Keratinocyte (primary cell): ENCODE measurements at regions not wholly inside any gene's neighbourhood (a gene's known extent, or its start where the extent isn't known, plus 50 kb on each side); places are given as distances from the start of the nearest gene placed in this dataset.

Experiments
- DNase-seq: peaks from one replicate; pipeline ENCODE4 v3.0.0-alpha.2; 2011; ENCODE audit warnings: low read depth, missing footprints, low spot score
- FAIRE-seq: peaks from 2 replicates; lab custom pipeline; 2011; peaks lifted over from hg19 to GRCh38; lab: Jason Lieb, UNC
- H2AFZ ChIP-seq: 2 replicates; pipeline ENCODE4 v1.6.0; 2012; ENCODE audit warnings: low read length, control low read depth, inconsistent platforms; ENCODE audit not compliant: control insufficient read depth
- H3K27ac ChIP-seq: 2 replicates; pipeline ENCODE4 v1.5.1; 2011; ENCODE audit warnings: low read length; ENCODE audit not compliant: control insufficient read depth, insufficient read depth
- H3K27me3 ChIP-seq: 3 replicates; pipeline ENCODE4 v1.6.0; 2011; ENCODE audit warnings: low read length; ENCODE audit not compliant: control insufficient read depth, insufficient read depth; ENCODE audit errors: extremely low read depth
- H3K36me3 ChIP-seq, 2 experiments: 2 replicates in 1 of 2; 3 replicates in 1 of 2; pipeline ENCODE4 v1.5.1; 2011; ENCODE audit warnings: low read length in 2 of 2, mild to moderate bottlenecking in 1 of 2; ENCODE audit not compliant: control insufficient read depth in 2 of 2, insufficient read depth in 2 of 2; ENCODE audit errors: extremely low read depth in 1 of 2
- H3K4me1 ChIP-seq: 3 replicates; pipeline ENCODE4 v1.5.1; 2011; ENCODE audit warnings: low read length; ENCODE audit not compliant: control insufficient read depth, insufficient read depth; ENCODE audit errors: extremely low read depth
- H3K4me2 ChIP-seq: 3 replicates; pipeline ENCODE4 v1.6.0; 2011; ENCODE audit warnings: low read depth, low read length; ENCODE audit not compliant: control insufficient read depth, insufficient read depth; ENCODE audit errors: extremely low read depth
- H3K4me3 ChIP-seq, 3 experiments: fragments of 200-600 bp in 1 of 3; sonication (generic) in 1 of 3; 2 replicates in 2 of 3; 3 replicates in 1 of 3; pipeline ENCODE4 v1.5.1; 2011 to 2016; ENCODE audit warnings: low read length in 3 of 3, mild to moderate bottlenecking in 3 of 3, control low read depth in 2 of 3, inconsistent platforms in 1 of 3, low read depth in 1 of 3, mixed read lengths in 1 of 3, mixed run types in 1 of 3, moderate library complexity in 1 of 3; ENCODE audit not compliant: control insufficient read depth in 2 of 3, insufficient read depth in 2 of 3; ENCODE audit errors: extremely low read depth in 1 of 3
- H3K79me2 ChIP-seq: 2 replicates; pipeline ENCODE4 v1.6.0; 2012; ENCODE audit warnings: low read length; ENCODE audit not compliant: control insufficient read depth, insufficient read depth
- H3K9ac ChIP-seq: 3 replicates; pipeline ENCODE4 v1.6.0; 2011; ENCODE audit warnings: low read length; ENCODE audit not compliant: control insufficient read depth, insufficient read depth; ENCODE audit errors: extremely low read depth
- H3K9me1 ChIP-seq: 3 replicates; pipeline ENCODE4 v1.6.0; 2011; ENCODE audit warnings: low read length; ENCODE audit not compliant: control insufficient read depth, insufficient read depth; ENCODE audit errors: extremely low read depth
- H3K9me3 ChIP-seq: 2 replicates; pipeline ENCODE4 v1.5.1; 2012; ENCODE audit warnings: low read depth, low read length; ENCODE audit not compliant: control insufficient read depth
- H4K20me1 ChIP-seq: 3 replicates; pipeline ENCODE4 v1.6.0; 2011; ENCODE audit warnings: low read length; ENCODE audit not compliant: control insufficient read depth, insufficient read depth; ENCODE audit errors: extremely low read depth
- CTCF ChIP-seq, 3 experiments: IDR thresholded peaks in 1 of 3; conservative IDR thresholded peaks in 1 of 3; optimal IDR thresholded peaks in 1 of 3; 2 replicates in 2 of 3; 3 replicates in 1 of 3; pipeline versions ENCODE3 to v1.5.1; 2011; ENCODE audit warnings: low read length in 3 of 3, mild to moderate bottlenecking in 3 of 3, moderate library complexity in 2 of 3, control low read depth in 1 of 3, inconsistent platforms in 1 of 3; ENCODE audit not compliant: insufficient read depth in 2 of 3; ENCODE audit errors: extremely low read depth in 1 of 3
- EZH2 ChIP-seq: IDR thresholded peaks from one replicate; pipeline ENCODE4 v1.6.1; 2012; ENCODE audit warnings: inconsistent platforms, mild to moderate bottlenecking, low read length, moderate library complexity
- dilution Hi-C: fragments of 300-500 bp; cut with MboI; formaldehyde crosslinking; loops from one replicate; pipeline ENCODE4 v1.7.0; 2020; ENCODE audit warnings: low sequenced_read_pairs; ENCODE audit not compliant: extremely low pct_ligation_motif_present

DNA sequence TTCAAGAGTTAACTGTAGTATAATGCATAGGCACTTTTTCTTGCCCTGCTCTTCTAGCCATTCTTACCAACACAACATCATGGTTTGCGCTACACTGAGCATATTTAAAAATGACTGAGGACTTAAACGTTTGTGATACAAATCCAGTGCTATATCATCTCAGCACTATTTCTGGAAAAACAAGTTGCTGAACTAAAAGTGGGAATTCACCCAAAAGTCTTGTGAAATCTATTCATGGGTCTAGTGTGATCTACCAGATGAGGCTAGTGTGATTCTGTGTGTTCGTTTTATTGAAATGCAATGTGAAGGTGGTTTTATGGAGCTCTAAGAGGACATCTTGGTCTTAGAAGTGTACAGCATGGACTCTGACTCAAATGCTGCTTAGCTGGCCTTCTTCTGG lies 584.6 kb upstream of the POM121L12 start:
- H3K4me1 ChIP-seq: no peaks in the 10 kb centered on the region
- no peaks in the 10 kb centered on the region for H3K27me3 ChIP-seq
- peaks cover 2% of the 10 kb centered on the region for H3K9me3 ChIP-seq
- no peaks in the 10 kb centered on the region for H4K20me1 ChIP-seq
- DNase-seq (no peak), FAIRE-seq (no peak)
- no peaks in the 10 kb centered on the region for H3K9me1 ChIP-seq
- no peaks in the 10 kb centered on the region for H3K36me3 ChIP-seq
- no peak overlapping the region for H3K9ac ChIP-seq
- H3K4me2 ChIP-seq: no peak overlapping the region
- H2AFZ ChIP-seq: no peak overlapping the region
- dilution Hi-C loops: no loop called here
- no peaks in the 10 kb centered on the region for H3K79me2 ChIP-seq
- H3K4me3 ChIP-seq: no peak overlapping the region
- H3K27ac ChIP-seq: no peak overlapping the region
- TF ChIP-seq CTCF (optimal IDR thresholded peaks at IDR 0.05 in 1 of 3, IDR thresholded peaks at IDR 0.05 in 1 of 3, conservative IDR thresholded peaks at IDR 0.05 in 1 of 3; ENCODE audit: extremely low read depth in 1 of 3, insufficient read depth in 2 of 3, low read length in 3 of 3) (no peak), EZH2 (no peak)

DNA sequence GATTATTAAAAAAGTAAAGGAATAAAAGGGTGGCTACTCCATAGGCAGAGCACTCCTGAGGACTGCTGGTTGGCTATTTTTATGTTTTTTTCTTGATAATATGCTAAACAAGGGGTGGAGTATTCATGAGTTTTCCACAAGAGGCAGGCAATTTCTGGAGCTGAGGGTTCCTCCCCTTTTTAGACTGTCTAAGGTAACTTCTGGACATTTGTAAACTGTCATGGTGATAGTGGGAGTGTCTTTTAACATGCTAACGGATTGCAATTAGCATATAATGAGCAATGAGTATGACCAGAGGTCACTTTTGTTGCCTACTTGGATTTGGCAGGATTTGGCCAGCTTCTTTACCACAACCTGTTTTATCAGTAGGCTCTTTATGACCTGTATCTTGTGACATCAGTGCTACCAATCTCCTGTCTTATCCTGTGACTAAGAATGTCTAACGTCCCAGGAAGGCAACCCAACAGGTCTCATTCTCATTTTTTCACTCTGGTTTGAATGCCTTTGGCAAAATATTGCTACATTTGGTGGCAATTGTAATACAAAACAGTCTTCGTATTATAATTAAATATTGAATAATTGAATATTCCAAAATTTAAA lies 587.8 kb upstream of the POM121L12 start:
- H3K27ac ChIP-seq: no peak overlapping the region
- TF ChIP-seq CTCF (optimal IDR thresholded peaks at IDR 0.05 in 1 of 3, IDR thresholded peaks at IDR 0.05 in 1 of 3, conservative IDR thresholded peaks at IDR 0.05 in 1 of 3; ENCODE audit: extremely low read depth in 1 of 3, insufficient read depth in 2 of 3, low read length in 3 of 3) (no peak), EZH2 (no peak)
- DNase-seq: no peak
- H3K27me3 ChIP-seq: no peaks in the 10 kb centered on the region
- H3K4me2 ChIP-seq: no peak overlapping the region
- H3K9ac ChIP-seq: no peak overlapping the region
- H3K4me1 ChIP-seq: no peaks in the 10 kb centered on the region
- no peaks in the 10 kb centered on the region for H3K9me1 ChIP-seq
- H2AFZ ChIP-seq: no peak overlapping the region
- dilution Hi-C loops: no loop called here
- no peaks in the 10 kb centered on the region for H3K36me3 ChIP-seq
- H3K9me3 ChIP-seq: no peaks in the 10 kb centered on the region
- no peak overlapping the region for H3K4me3 ChIP-seq
- H4K20me1 ChIP-seq: no peaks in the 10 kb centered on the region
- H3K79me2 ChIP-seq: no peaks in the 10 kb centered on the region
- no peak for FAIRE-seq
